Endothelial cell of umbilical vein (primary cell): ENCODE measurements at regions not wholly inside any gene's neighbourhood (a gene's known extent, or its start where the extent isn't known, plus 50 kb on each side); places are given as distances from the start of the nearest gene placed in this dataset.

Experiments used
- JUN ChIP-seq: IDR thresholded peaks from 2 replicates; pipeline ENCODE4 v1.6.1; 2011; ENCODE audit warnings: borderline replicate concordance, low read depth; ENCODE audit not compliant: insufficient read length, insufficient read depth
- MYC ChIP-seq: IDR thresholded peaks from one replicate; pipeline ENCODE4 v1.6.1; 2011; ENCODE audit warnings: mild to moderate bottlenecking, low read depth, low read length
- POLR2A ChIP-seq: IDR thresholded peaks from 2 replicates; pipeline ENCODE4 v1.6.1; 2012; ENCODE audit warnings: low read depth, mild to moderate bottlenecking, control low read depth, low read length
- POLR2AphosphoS5 ChIP-seq: IDR thresholded peaks from 2 replicates; pipeline ENCODE4 v1.6.1; 2012; ENCODE audit warnings: low read depth, mild to moderate bottlenecking, control low read depth, low read length, moderate library complexity; ENCODE audit not compliant: insufficient read depth
- TF ChIP-seq, protein P1 (sequence below), 2 donors: IDR thresholded peaks; 1 replicate in 1 of 2; 2 replicates in 1 of 2; pipeline ENCODE4 v1.5.1; 2011; ENCODE audit warnings: low read length in 2 of 2, mild to moderate bottlenecking in 2 of 2, moderate library complexity in 2 of 2, control low read depth in 1 of 2, inconsistent platforms in 1 of 2, low read depth in 1 of 2; ENCODE audit not compliant: insufficient read depth in 1 of 2; ENCODE audit errors: extremely low read depth in 1 of 2

GRCh38 chr10:109427411-109427810, 495.9 kb downstream of the XPNPEP1 start:
- TF ChIP-seq, protein P1, sequence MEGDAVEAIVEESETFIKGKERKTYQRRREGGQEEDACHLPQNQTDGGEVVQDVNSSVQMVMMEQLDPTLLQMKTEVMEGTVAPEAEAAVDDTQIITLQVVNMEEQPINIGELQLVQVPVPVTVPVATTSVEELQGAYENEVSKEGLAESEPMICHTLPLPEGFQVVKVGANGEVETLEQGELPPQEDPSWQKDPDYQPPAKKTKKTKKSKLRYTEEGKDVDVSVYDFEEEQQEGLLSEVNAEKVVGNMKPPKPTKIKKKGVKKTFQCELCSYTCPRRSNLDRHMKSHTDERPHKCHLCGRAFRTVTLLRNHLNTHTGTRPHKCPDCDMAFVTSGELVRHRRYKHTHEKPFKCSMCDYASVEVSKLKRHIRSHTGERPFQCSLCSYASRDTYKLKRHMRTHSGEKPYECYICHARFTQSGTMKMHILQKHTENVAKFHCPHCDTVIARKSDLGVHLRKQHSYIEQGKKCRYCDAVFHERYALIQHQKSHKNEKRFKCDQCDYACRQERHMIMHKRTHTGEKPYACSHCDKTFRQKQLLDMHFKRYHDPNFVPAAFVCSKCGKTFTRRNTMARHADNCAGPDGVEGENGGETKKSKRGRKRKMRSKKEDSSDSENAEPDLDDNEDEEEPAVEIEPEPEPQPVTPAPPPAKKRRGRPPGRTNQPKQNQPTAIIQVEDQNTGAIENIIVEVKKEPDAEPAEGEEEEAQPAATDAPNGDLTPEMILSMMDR (IDR thresholded peaks at IDR 0.05; ENCODE audit: extremely low read depth in 1 of 2, insufficient read depth in 1 of 2, low read depth in 1 of 2, low read length in 2 of 2), result no peak
- TF ChIP-seq POLR2AphosphoS5 (no peak), MYC (no peak), POLR2A (no peak), JUN (no peak)
